ENCODE measurements at regions not wholly inside any gene's neighbourhood (a gene's known extent, or its start where the extent isn't known, plus 50 kb on each side); places are given as distances from the start of the nearest gene placed in this dataset.

GRCh38 chr5:77871016-77871415, 94.9 kb upstream of the TBCA start:
- H3K9me3 ChIP-seq (replicated peaks; ENCODE audit: control insufficient read depth, insufficient read depth, low read length): no peaks in the 10 kb centered on the region
- no peak overlapping the region for H3K27ac ChIP-seq (ENCODE audit: control insufficient read depth, insufficient read depth)
- no peaks in the 10 kb centered on the region for H3K27me3 ChIP-seq (replicated peaks in 1 of 2; ENCODE audit: control insufficient read depth in 2 of 2, insufficient read depth in 2 of 2, low read length in 1 of 2)
- intact Hi-C loops (cut with micrococcal nuclease; ENCODE audit: unreplicated experiment): no loop called here
- POLR2A ChIA-PET: interaction anchor here (0.6 kb wide), 1 partner anchor 12 kb away, joined by 3 read pairs; no protein-coding TSS in a partner anchor
- WGBS (ENCODE audit: insufficient coverage, insufficient replicate concordance, low lambda C conversion rate, missing lambda C conversion rate): 82% methylated on average over 6 of the region's 6 CpGs
- no peaks in the 10 kb centered on the region for H3K79me2 ChIP-seq (ENCODE audit: control insufficient read depth, insufficient read depth, low read length)
- SMC1A ChIA-PET (ENCODE audit: uncharacterized antibody, unreplicated experiment): interaction anchor here (0.5 to 2.1 kb wide), 7 partner anchors 9 to 280 kb away, joined by 3 to 6 read pairs (median 3); no protein-coding TSS in a partner anchor
- RAD21 ChIA-PET (ENCODE audit: unreplicated experiment): interaction anchor here (1.3 kb wide), 1 partner anchor 9 kb away, joined by 4 read pairs; no protein-coding TSS in a partner anchor
- H3K4me2 ChIP-seq (ENCODE audit: control insufficient read depth, insufficient read depth): no peak overlapping the region
- FAIRE-seq: no peak
- DNase-seq (ENCODE audit: low read depth, low spot score): no peak
- BruUV-seq (replicated peaks): no TSS peak
- in situ Hi-C loops (cut with MboI): no loop called here
- TF ChIP-seq CBX5 (IDR thresholded peaks at IDR 0.05; ENCODE audit: low read depth): no peak
- no peak for TF ChIP-seq RUNX3 (IDR thresholded peaks at IDR 0.05; ENCODE audit: low read length)
- TF ChIP-seq CHD1 (IDR thresholded peaks at IDR 0.05; ENCODE audit: low read depth, low read length): no peak
- TF ChIP-seq IRF3 (IDR thresholded peaks at IDR 0.05): no peak
- TF ChIP-seq NFXL1 (IDR thresholded peaks at IDR 0.05; ENCODE audit: borderline replicate concordance): no peak
- TF ChIP-seq SREBF2 (IDR thresholded peaks at IDR 0.05; ENCODE audit: low read length): no peak
- no peak for TF ChIP-seq PAX5 (IDR thresholded peaks at IDR 0.05; ENCODE audit: borderline replicate concordance, low read depth, low read length)
- TF ChIP-seq ZNF217 (IDR thresholded peaks at IDR 0.05): no peak
- no peak for TF ChIP-seq SMAD5 (IDR thresholded peaks at IDR 0.05; ENCODE audit: low read depth)
- TF ChIP-seq SP1 (IDR thresholded peaks at IDR 0.05; ENCODE audit: low read depth, low read length): no peak
- no peak for TF ChIP-seq STAT3 (IDR thresholded peaks at IDR 0.05; ENCODE audit: low read depth, low read length)
- no peak for TF ChIP-seq MTA2 (IDR thresholded peaks at IDR 0.05; ENCODE audit: low read depth)
- TF ChIP-seq CBX3 (IDR thresholded peaks at IDR 0.05; ENCODE audit: borderline replicate concordance, low read depth): no peak
- no peak for TF ChIP-seq EED (IDR thresholded peaks at IDR 0.05; ENCODE audit: low read depth)
- TF ChIP-seq CHD2 (IDR thresholded peaks at IDR 0.05; ENCODE audit: borderline replicate concordance, low read depth, low read length): no peak
- TF ChIP-seq NFYB (IDR thresholded peaks at IDR 0.05; ENCODE audit: insufficient read depth, low read depth, low read length): no peak
- H3K36me3 ChIP-seq (ENCODE audit: control insufficient read depth in 2 of 2, insufficient read depth in 2 of 2, low read length in 1 of 2): no peaks in the 10 kb centered on the region
- ATAC-seq: no peak
- no peak overlapping the region for H3K9ac ChIP-seq (ENCODE audit: control insufficient read depth, insufficient read depth, low read length)
- no peak overlapping the region for H2AFZ ChIP-seq (ENCODE audit: control insufficient read depth, low read depth, low read length)
- CTCF ChIA-PET: interaction anchor here (1.1 to 3.0 kb wide), 5 partner anchors 8 to 137 kb away, joined by 4 to 13 read pairs (median 5); no protein-coding TSS in a partner anchor
- no peaks in the 10 kb centered on the region for H3K4me1 ChIP-seq (ENCODE audit: control insufficient read depth, insufficient read depth, low read length)
- no peak overlapping the region for H3K4me3 ChIP-seq
- H4K20me1 ChIP-seq (ENCODE audit: control insufficient read depth, insufficient read depth): no peaks in the 10 kb centered on the region
